CD4-positive, alpha-beta T cell treated with Interleukin-17A for 4 hours (primary cell): ENCODE measurements at regions not wholly inside any gene's neighbourhood (a gene's known extent, or its start where the extent isn't known, plus 50 kb on each side); places are given as distances from the start of the nearest gene placed in this dataset.
"Not testable (repeated sequence)": the region's sequence is repeated elsewhere in the genome, so short reads cannot be mapped to it uniquely, and the experiment has no call there.

Source experiments
- DNase-seq: peaks from one replicate; pipeline ENCODE4 v3.0.0-alpha.2; 2020; ENCODE audit warnings: mixed read lengths

DNA sequence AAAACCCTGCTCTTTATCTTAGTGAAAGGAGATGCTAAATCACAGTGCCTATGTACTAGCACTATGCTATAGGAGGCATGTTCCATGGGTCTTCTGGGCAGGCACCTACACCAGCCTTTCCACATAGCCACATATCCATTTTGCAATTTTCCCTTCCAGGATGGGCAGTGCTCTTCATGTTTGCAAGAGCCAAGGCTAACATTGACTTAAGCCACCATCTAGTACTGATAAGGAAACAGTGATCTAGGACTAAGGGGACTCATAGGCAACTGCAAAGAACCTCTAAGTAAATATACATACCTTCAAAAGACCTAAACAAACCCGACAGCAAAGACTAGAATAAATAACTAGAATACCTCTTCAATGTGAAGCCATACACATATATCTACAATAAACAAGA, 919.7 kb upstream of the GYPC start:
- no peak for DNase-seq

DNA sequence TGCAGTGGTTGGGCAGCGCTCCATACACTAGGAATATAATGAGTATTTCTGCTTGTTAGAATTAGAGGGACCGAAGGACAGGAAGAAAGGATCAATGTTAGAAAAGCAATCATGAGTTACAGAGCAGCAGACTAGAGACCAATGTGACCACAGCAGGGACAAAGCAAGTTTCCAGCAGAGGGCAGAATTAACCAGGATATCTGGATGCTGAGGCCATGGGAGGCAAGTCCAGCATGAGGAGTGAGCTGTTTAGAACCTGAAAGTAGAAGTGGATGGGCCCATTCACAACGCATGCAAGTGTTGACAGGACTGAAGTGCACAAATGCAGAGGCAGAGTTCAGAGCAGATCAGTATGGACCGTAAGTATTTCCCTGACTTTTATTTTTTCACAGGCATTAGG, 910.4 kb upstream of the GYPC start:
- no peak for DNase-seq

DNA sequence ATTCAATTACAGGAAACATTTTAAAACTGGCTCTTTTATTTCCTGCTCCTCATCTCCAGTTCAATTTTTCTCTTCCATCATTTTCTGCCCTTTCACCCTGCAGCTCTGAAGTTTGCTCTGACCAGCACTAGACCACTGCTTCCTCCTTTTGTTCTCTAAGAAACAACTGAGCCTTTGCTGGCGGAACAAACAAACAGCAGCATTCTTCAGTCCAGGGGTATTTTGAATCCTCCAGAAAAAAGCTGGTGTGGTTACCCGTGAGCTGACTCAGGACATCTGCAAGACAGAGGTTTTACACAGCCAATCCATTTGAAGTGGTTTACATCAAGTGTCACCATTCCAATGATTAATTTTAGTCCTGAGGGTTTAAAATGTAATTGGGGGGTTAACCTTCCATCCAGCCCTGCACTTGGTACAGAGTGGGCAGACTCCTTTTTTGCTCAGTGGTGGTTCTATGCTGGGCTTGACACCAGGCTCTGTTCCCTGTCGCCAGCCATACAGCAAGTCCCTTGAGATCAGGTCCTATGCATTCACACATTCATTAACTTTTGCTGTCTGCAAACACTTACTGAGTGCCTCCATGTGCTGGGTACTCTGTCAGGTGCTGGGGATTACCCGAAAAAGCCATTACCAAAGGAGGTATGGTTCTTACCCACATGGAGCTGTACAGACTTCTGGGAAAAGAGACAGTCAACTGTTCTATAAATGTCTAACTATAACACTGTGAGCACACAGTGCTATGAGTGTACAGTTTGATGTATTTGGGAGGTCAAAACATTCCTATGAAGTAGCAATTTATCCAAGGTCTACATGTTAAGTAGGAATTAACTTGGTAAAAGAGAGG, 909.4 kb upstream of the GYPC start:
- DNase-seq = no peak

DNA sequence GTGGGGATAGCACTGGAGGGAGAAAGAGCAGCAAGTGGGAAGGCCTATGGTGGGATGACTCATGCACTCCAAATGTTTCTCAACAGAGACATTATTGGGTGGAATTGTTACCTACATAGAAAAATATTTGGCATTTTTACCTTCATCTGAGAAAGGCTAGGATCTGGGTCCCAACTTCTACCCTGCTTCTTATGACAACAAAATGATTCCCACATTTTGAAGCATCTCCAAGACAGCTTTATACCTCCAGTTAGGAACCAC, 908.9 kb upstream of the GYPC start:
- no peak for DNase-seq

DNA sequence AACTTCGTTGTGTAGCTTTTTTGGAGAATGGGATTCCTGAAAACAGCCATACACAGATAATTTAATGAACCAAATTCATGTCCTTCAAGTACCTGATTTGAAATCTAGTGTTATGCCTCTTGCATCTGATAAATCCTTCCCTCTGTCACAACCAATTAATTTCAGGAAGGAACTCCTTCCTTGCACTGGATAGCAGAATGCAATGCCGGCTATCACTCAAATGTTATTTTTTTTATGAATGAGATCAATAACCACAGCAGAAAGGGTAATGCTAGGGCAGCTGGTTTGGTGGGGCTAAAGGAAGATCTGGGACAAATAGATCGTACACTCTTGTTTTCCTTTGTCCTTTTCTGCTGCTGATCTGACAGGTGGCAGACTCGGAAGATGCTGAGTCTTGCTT, 899.5 kb upstream of the GYPC start:
- DNase-seq = no peak

DNA sequence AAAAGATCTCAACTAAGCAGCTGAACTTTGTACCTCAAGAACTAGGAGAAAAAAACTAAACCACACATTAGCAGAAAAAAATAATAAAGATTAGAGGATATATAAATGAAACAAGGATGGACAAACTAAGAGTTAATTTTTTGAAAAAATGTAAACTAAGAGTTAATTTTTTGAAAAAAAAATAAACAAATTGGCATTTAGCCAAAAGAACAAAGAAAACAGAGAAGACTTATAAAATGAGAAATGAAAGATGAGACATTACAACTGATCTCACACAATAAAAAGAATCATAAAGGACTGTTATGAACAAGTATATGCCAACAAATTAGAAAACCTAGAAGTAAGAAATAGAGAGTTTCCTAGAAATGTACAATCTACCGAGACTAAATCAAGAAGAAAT, 859.2 kb upstream of the GYPC start:
- DNase-seq = no peak

DNA sequence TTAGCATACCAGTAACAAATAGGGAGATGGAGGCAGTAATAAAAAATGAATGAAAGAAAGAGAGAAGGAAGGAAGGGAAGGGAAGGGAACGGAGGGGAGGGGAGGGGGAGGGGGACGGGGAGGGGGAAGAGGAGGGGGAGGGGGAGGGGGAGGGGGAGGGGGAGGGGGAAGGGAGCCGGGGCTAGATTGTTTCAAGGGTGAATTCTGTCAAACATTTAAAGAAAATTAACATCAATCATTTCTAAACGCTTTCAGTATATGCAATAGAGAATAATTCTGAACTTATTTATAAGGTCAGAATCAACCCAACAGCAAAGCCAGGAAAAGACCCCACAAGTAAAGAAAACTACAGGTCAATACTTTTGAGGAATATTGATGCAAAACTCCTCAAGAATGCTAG, 858.8 kb upstream of the GYPC start:
- DNase-seq = no peak

DNA sequence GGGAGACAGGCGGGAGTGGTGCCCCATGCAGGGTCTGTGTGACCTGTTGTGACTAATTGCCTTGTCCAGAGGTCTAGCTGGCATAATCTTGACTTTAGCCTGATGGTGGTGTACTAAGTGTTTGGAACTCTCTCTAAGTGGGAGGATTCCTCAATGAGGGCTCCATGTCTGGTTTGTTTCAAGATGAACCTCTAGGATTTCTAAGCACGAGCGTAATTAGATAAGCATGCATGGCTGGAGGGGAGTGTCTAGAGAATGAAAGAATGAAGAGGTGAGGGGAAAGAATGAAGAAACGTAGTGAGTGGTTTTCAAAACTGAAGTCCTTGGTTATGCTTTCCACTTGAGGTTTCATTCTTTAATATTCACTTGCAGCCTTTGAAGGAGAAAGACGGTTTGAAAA, 833.2 kb upstream of the GYPC start:
- no peak for DNase-seq

DNA sequence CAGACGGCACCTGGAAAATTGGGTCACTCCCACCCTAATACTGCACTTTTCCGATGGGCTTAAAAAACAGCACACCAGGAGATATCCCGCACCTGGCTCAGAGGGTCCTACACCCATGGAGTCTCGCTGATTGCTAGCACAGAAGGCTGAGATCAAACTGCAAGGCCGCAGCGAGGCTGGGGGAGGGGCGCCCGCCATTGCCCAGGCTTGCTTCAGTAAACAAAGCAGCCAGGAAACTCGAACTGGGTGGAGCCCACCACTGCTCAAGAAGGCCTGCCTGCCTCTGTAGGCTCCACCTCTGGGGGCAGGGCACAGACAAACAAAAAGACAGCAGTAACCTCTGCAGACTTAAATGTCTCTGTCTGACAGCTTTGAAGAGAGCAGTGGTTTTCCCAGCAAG, 830.2 kb upstream of the GYPC start:
- not testable (repeated sequence) for DNase-seq

DNA sequence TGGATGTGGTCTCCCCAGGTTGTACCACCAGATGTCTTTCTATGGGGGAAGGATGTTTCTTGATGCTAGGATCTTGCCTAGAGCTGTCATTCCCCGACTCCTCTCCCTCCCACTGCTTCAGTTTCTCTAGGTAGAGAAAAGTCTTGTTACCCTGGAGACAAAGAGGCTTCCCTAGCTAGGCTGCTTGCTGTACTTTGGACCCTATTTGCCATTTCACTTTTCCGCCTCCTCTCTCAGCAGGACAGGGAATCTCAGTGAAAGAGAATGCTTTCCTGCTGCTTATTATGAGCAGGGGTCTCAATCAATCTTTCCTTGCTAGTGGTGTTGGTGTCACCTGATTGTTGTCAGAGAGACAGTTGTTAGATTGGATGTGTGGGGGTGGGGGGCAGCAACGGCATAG, 818.8 kb upstream of the GYPC start:
- no peak for DNase-seq

DNA sequence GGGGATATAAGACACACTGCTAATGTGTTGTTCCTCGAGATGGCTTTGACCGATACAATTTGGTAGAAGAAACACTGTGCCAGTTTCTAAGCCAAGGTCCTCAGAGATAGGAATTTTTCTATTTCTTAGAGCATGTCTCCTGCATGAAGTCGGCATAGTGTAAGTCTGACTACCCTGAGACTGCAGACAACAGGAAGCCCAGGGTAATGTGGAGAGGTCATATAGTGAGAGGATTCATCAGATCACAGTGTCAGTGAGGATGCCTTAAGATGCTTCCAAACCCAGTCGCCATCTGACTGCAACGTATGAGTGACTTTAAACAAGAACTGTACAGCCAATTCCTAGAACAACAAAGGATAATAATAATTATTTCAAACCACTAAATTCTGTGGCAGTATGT, 818.3 kb upstream of the GYPC start:
- DNase-seq = no peak

DNA sequence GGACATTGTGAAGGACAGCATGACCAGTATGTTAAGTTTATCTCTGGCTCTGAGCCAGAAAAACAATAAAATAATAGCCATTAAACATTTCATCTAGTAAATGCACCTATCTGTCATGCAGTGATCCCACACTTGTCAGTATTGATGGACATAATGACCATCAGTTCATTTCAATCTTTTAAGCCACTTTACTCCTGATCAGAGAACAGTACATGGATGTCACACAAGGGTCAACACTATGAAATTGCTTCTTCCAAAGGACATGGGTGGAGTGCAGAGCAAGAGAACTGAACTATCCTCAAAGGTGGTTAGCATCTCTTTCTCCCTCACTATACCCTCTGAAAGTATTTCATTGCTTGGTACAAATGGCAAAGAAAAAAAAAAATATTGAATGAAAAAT, 816.0 kb upstream of the GYPC start:
- no peak for DNase-seq

DNA sequence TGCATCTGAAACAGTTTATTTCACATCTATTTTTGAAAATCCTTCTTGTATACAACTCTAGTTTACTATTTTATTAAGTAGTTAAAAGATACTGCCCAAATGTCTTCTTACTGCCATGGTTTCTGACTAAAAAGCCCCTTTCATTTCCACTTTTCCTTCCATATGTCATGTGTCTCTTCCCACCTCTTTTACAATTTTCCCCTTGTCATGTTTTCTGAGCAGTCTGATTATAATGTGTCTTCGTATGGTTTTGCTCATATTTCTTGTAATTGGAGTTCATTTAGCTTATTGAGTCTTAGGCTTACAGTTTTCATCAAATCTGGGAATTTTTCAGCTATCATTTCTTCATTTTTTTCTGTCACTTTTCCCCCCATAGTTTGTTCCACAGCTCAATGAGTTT, 813.9 kb upstream of the GYPC start:
- DNase-seq = no peak

DNA sequence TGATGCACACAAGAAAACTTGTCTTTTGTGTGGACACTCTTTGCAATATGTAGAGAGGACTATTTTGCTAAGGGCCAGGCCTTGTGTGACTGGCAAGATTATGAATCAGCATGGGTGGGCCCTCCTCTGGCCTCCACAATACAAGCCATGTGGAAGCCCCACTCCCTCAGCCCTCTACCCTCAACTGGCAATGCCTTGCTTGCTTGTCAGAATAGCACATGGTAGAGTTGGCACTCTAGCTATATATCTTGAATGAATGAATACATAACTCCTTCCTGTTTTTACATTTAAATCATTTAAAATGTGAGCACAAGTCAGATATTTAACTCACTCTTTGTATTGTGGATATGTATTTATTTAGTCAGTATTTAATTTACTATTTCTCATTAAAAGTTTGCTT, 805.4 kb upstream of the GYPC start:
- no peak for DNase-seq

DNA sequence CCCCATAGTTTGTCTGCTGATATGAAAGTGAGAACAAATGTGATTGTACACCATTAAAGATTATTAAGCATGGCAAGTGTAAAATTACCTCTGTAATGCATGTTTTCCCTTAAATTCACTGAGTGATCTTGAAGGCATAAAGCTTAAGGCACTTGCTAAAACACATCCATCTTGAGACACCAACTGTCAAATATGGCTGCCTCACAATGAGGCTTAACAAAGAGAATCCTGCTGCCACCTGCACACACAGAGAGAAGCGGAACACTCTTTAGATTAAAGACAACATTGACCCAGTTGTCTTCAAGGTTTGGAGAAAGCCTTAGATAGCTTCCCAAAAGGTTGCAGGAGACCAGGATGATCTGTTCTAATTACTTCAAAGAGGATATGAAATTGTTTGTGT, 803.6 kb upstream of the GYPC start:
- no peak for DNase-seq

DNA sequence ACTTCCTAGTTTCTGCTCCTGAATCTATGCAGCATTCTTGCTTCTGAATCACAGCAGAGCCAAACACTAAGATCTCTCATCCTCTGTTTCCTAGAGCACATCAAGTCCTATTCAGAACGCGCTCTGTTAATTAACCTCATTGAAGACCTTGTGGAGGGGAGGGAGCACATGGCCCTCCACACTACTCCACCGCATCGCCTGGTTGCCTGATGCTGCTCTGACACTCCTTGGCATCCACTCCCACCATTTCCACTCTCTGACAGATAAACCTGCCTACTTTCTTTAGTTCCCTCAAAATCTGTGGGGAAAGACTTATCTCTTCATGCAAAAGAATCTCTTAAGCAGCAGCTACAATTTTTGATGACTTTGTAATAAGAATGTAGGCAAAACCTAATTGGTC, 802.3 kb upstream of the GYPC start:
- DNase-seq = no peak

DNA sequence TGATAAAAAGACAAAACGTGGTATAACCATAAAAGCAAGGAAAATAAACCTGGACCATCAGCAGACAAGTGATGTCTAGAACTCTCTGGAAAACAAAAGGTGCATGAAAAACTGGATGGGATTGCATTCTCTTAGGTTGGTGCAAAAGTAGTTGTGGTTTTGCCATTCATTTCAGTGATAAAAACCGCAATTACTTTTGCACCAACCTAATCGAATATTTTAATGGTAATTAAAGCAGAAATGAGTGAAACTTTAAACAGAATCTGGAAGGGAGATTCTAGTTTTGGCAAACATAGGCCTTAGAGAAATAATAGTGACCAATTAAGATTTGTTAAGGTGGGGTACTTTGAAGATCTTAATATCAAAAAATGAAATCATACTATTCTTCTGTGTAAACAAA, 800.8 kb upstream of the GYPC start:
- DNase-seq = no peak

DNA sequence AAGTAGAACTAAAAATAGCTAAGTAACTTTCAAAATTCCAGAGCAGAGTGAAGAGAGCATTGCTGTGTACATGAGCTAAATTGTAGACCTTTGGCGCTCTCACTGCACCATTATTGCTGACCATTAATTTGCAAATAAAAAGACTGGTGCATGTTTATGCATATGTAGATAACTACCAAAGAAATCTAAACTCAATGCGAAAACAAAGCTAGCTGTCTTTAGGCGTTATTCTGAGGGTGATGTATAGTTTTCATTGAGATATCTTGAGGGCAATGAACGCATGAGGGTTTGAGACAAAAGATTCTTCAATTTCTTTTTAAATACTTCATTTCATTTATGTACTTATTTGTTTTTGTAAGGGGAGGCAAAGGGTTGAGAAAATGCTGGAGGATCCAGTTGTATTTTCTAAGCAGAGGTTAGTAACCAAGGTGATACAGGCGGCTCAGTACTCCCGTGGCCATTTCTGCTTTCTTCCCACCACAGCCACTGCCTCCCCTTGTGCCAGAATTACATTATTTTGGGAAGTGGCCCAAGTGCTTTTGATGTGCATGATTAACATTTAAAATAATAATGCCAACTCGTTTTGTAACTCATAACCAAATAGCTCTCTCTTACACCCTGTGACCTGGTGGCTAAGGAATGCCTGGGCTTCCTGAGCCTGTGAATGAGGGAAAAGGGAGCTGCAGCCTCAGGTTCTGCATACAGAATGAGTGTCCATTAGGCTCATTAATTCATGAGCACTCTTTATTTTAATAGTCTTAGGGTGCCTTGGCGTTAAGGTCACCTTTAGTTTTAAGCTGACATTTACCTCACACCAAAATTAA, 797.8 kb upstream of the GYPC start:
- DNase-seq = no peak

DNA sequence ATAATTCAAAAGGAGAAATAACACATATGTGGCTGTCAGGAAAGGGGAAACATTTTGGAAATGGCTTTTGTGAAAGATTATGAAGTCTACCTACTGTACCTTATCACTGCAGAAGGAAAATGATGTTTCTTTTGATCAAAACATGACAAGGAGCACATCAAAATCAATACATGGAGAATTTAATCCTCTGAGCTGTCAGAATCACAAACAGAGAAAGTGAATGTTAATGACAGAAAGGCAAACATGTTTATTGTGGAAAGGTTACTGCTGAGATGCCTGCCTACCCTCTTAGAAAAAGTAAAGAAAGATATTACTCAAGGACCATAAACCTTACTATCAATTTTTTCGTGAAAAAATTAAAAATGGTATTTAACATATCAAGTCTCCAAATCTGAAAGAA, 794.5 kb upstream of the GYPC start:
- DNase-seq = no peak

DNA sequence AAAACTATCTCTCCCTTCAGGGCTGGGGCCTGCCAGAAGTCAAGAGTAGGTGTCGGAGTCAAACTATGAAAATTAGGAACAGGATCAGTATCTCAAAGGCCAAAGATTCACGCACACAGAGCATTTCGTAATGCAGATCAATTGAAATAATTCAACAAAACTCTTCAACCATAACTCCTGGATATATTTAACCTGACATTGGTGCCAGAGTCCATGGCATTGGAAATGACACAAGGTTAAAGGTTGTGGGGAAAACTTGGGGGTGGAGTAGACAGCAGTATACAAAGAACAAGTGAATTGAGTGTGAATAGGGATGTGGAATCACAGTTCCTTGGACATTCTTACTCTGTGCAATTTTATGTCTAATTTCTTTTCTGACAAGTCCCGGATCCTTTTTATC, 788.0 kb upstream of the GYPC start:
- DNase-seq = no peak

DNA sequence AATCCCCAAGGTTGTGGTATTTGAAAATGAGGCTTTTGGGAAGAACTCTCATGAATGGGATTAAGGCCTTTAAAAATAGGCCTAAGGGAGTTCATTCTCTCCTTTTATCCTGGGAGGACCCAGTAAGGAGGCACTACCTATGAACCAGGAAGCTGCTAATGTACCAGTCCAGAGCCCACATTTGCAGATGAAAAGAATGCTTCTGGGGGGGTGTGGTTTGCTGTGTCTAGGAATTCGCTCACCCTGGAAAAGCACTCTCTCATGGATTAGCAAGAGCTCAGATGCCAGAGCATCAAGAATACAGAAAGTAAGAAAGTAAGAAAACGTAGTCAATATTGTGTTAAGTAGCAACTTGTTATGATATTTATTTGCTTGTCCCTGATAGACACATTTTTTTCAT, 785.7 kb upstream of the GYPC start:
- no peak for DNase-seq

DNA sequence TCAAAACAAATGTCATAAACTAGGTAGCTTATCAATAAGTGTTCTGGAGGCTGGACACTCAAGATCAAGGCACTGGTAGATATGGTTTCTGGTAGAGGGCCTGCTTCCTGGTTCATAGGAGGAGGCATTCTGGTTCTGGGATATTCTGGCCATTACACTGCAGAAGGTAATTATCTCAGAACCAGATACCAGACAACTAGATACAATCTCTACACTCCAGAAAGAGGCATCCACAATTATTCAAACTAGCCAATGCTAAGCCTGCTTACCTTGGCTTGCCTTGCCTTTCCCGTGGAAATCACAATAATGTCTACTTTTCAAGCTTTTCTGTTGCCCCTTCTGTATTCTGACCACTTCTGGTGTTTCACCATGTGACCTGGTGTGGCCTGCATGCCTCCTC, 785.2 kb upstream of the GYPC start:
- DNase-seq = no peak

DNA sequence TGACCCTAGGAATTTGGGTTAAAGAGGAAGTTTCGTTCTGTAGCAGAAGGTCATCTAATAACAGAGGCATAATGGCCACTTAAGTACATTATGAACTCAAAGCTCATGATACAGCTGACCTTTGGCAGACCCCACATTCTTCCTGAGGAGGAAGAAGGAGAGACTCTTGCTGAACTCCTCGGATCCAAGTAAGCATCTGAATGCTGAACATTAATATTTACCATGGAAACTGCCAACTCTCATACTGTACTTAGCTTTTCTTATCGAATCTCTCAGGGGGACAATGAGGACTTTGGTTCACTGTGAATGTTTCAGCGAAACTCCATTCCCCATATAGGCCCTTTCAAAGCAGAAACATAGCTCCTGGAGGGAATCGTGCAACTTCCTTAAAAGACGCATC, 781.4 kb upstream of the GYPC start:
- DNase-seq = no peak

DNA sequence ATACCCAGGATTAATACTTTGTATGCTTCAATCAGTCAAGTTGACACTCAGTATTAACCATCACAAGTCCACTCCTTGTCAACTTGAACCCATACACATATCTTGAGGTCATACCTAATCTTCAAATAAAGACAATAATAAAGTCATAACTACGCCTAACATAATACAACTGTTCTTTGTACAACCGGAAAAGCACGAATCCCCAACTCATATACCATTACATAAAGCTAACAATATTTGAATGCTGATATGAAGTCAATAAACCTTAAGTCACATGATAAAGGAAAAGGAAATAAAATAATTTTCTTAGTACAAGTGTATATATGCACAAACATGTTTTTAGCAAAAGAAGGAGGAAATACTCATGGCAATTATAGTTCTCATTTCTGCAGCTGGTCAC, 770.6 kb upstream of the GYPC start:
- no peak for DNase-seq

DNA sequence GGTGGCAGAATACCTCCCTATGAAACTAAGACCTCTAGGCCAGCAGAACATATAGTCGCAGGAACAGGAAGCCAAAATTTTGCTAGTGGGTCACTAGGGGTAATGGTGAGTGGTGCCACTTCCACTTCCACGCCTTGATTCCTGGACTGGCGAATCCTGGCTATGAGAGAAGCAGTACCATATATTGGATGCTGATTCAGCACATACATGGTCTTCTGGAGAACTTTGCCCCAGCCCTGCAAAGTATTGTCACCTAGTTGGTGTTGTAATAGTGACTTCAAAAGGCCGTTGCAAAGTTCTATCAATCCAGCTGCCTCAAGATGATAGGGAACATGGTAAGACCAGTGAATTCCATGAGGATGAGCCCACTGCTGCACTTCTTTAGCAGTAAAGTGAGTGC, 769.8 kb upstream of the GYPC start:
- no peak for DNase-seq
